ENCODE measurements at regions not wholly inside any gene's neighbourhood (a gene's known extent, or its start where the extent isn't known, plus 50 kb on each side); places are given as distances from the start of the nearest gene placed in this dataset.
A peak's percentile ranks its signal among the peaks of the same experiment; 100 is the strongest.

DNA sequence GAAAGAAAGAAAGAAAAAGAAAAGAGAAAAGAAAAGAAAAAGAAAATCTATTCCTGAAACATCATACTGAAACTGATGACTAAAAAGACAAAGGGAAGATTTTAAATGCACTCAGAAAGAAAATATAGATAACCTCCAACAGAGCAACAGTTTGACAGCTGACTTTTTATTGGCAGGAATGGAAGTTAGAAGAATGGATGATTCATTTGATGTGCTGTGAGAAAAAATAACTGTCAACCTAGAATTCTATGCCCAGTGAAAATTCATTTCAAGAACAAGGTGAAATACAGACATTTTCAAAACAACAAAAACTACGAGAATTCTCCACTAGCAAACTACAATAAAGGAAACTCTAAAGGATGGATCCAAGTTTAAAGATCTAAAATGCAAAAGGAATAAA lies 50.5 kb upstream of the HSPA12A start:
- Mint-ChIP-seq H3K4me1 (ENCODE audit: low read depth) (peaks cover 11% of the 10 kb centered on the region), H3K36me3 (no peaks in the 10 kb centered on the region), H3K9me3 (peaks cover 3% of the 10 kb centered on the region), H3K27ac (no peak overlapping the region), H3K4me3 (no peak overlapping the region), H3K27me3 (peaks cover 36% of the 10 kb centered on the region)
- no peak for DNase-seq
- POLR2A ChIA-PET: interaction anchor here (1.0 kb wide), 1 partner anchor 106 kb away, joined by 4 read pairs; no protein-coding TSS in a partner anchor
- intact Hi-C loops (cut with micrococcal nuclease): no loop called here
- CTCF ChIA-PET: interaction anchor here (1.1 to 3.4 kb wide), 2 partner anchors 375 to 382 kb away, joined by 3 to 14 read pairs; no protein-coding TSS in a partner anchor

DNA sequence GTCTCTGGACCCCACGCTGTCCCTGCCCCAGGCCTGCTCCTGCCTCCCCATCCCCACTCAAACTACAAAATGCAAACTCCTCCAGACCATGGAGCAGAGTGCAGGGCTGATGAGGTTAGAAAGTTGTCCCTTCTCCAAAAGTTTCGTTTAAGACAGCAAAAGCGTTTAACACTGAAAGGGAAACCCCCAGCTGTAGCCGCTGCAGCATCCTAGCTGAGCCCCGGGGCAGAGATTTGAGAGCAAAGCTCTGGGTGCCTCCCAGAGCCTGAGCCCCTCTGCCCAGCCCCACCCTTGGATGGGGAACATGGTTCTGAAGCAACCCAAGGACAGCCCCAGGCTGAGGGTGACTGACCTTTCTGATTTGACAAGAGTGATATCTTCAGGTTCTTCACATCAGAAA lies 52.8 kb upstream of the ENO4 start:
- Mint-ChIP-seq H3K4me3 (no peak overlapping the region), H3K4me1 (ENCODE audit: low read depth) (peaks cover 6% of the 10 kb centered on the region), H3K27me3 (peaks cover 34% of the 10 kb centered on the region), H3K36me3 (no peaks in the 10 kb centered on the region), H3K27ac (no peak overlapping the region), H3K9me3 (peaks cover 3% of the 10 kb centered on the region)
- intact Hi-C loops (cut with micrococcal nuclease): no loop called here
- ChIA-PET POLR2A (interaction anchor here (1.0 kb wide), 1 partner anchor 370 kb away, joined by 3 read pairs; no protein-coding TSS in a partner anchor), CTCF (interaction anchor here (0.9 to 4.2 kb wide), 19 partner anchors 9 to 406 kb away, joined by 3 to 120 read pairs (median 4); no protein-coding TSS in a partner anchor)
- no peak for DNase-seq

DNA sequence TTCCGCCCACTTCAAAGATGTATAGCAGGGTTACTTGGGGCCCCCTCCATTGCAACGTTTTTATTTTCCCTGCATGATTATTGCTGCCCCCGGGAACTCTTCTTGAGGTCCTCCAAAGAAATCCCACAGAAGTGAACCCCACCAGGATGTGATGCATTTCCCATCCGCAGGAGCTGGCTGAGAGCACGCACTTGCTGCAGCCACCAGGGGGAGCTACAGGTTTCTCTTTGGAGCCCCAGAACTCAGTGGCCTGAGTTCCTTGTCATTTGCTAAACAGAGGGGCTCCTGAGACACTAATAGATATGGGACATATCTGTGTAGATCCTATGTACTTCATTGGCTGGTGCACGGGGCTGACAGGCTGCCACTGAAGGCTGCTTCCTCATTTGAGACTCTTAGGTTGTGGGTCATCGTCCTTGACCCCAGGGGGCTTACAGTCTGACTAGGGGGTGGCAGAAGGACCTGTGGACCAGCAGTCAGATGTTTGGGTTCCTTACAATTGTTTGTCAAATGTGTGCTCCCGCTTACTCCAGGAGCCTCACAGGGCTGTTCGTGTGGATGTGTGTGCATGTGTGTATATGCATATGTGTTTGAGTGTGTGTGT lies 52.3 kb upstream of the ENO4 start:
- H3K9me3 Mint-ChIP-seq: peaks cover 3% of the 10 kb centered on the region
- CTCF ChIA-PET: interaction anchor here (0.9 to 4.2 kb wide), 19 partner anchors 9 to 405 kb away, joined by 3 to 120 read pairs (median 4); no protein-coding TSS in a partner anchor
- H3K4me3 Mint-ChIP-seq: no peak overlapping the region
- POLR2A ChIA-PET: interaction anchor here (1.0 kb wide), 1 partner anchor 370 kb away, joined by 3 read pairs; no protein-coding TSS in a partner anchor
- peaks cover 31% of the 10 kb centered on the region for H3K27me3 Mint-ChIP-seq
- no peaks in the 10 kb centered on the region for H3K36me3 Mint-ChIP-seq
- peak; percentile 76 for DNase-seq
- no peak overlapping the region for H3K27ac Mint-ChIP-seq
- H3K4me1 Mint-ChIP-seq (ENCODE audit: low read depth): peaks cover 6% of the 10 kb centered on the region
- intact Hi-C loops (cut with micrococcal nuclease): loop anchor here (1.0 kb wide), 2 partner anchors 371 to 378 kb away; no protein-coding TSS in a partner anchor

DNA sequence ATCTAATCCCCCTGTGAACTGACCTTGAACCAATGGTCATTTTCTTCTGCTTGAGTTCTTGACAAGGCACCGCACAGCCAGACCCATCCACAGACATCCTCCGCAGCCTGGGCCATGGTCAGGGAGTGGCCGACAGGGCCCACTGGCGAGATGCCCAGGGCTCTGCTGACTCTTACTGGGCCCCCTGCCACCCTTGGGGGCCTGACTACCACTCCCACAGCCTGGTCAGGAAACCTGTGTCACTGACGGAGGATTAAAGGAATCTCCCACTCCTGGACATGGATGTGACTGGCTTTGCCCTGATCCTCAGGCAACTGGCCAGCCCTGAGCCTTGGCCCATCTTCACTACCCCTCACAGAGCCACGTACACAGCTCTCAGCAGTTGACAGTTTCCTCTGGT lies 50.4 kb upstream of the ENO4 start:
- no peak overlapping the region for H3K27ac Mint-ChIP-seq
- H3K9me3 Mint-ChIP-seq: no peaks in the 10 kb centered on the region
- peaks cover 26% of the 10 kb centered on the region for H3K27me3 Mint-ChIP-seq
- DNase-seq: no peak
- H3K4me1 Mint-ChIP-seq (ENCODE audit: low read depth): peaks cover 2% of the 10 kb centered on the region
- ChIA-PET POLR2A (no interaction called here), CTCF (interaction anchor here (0.8 to 3.6 kb wide), 4 partner anchors 11 to 377 kb away, joined by 3 to 26 read pairs (median 12); no protein-coding TSS in a partner anchor)
- H3K4me3 Mint-ChIP-seq: no peak overlapping the region
- intact Hi-C loops (cut with micrococcal nuclease): no loop called here
- no peaks in the 10 kb centered on the region for H3K36me3 Mint-ChIP-seq

All from activated CD4-positive, alpha-beta memory T cell treated with anti-CD3 and anti-CD28 coated beads for 36 hours (primary cell).